ENCODE measurements at regions not wholly inside any gene's neighbourhood (a gene's known extent, or its start where the extent isn't known, plus 50 kb on each side); places are given as distances from the start of the nearest gene placed in this dataset.

GRCh38 chr7:54145716-54146115 lies 396.5 kb upstream of the VSTM2A start (continued):
- TF ChIP-seq ZBTB11 (CRISPR knock-in tag; IDR thresholded peaks at IDR 0.05) (no peak), ZBTB34 (CRISPR knock-in tag; IDR thresholded peaks at IDR 0.05) (no peak), NFE2L1 (tag; IDR thresholded peaks at IDR 0.05; ENCODE audit: borderline replicate concordance, low read depth) (no peak), RBM14 (IDR thresholded peaks at IDR 0.05; ENCODE audit: borderline replicate concordance, insufficient read depth, low read depth, low read length) (no peak), BRD9 (IDR thresholded peaks at IDR 0.05; ENCODE audit: low read depth, partially characterized antibody) (no peak), FOXO4 (CRISPR knock-in tag; IDR thresholded peaks at IDR 0.05) (no peak), HDAC6 (IDR thresholded peaks at IDR 0.05; ENCODE audit: low read depth, low read length) (no peak), ZNF764 (CRISPR knock-in tag; IDR thresholded peaks at IDR 0.05; ENCODE audit: low read depth) (no peak)
